Kidney (tissue), 13 donors: ENCODE measurements at regions not wholly inside any gene's neighbourhood (a gene's known extent, or its start where the extent isn't known, plus 50 kb on each side); places are given as distances from the start of the nearest gene placed in this dataset.

Experiments used
- DNase-seq, 5 donors: peaks; one replicate each; pipeline ENCODE4 v3.0.0-alpha.2; 2013 to 2020
- FAIRE-seq: peaks from 2 replicates; lab custom pipeline; 2012; peaks lifted over from hg19 to GRCh38; lab: Jason Lieb, UNC
- H3K27ac ChIP-seq, 2 donors: one replicate each; pipeline ENCODE4 v1.7.0; 2013; ENCODE audit warnings: low read depth in 2 of 2, low read length in 2 of 2, inconsistent platforms in 1 of 2
- H3K27me3 ChIP-seq: one replicate; pipeline ENCODE4 v1.7.1; 2013; ENCODE audit warnings: low read length, inconsistent platforms; ENCODE audit not compliant: control insufficient read depth, insufficient read depth
- H3K36me3 ChIP-seq, 3 donors: one replicate each; pipeline versions ENCODE4 v1.7.0 to v1.7.1; 2013; ENCODE audit warnings: low read length in 3 of 3, control low read depth in 1 of 3, inconsistent platforms in 1 of 3; ENCODE audit not compliant: insufficient read depth in 3 of 3, control insufficient read depth in 2 of 3
- H3K4me1 ChIP-seq, 3 donors: one replicate each; pipeline versions ENCODE4 v1.7.0 to v1.7.1; 2013; ENCODE audit warnings: low read length in 3 of 3, inconsistent platforms in 1 of 3, low read depth in 1 of 3; ENCODE audit not compliant: control insufficient read depth in 2 of 3, insufficient read depth in 2 of 3
- H3K4me3 ChIP-seq, 3 donors: one replicate each; pipeline versions ENCODE4 v1.7.0 to v1.8.1; 2013; ENCODE audit warnings: low read length in 3 of 3, control low read depth in 1 of 3, inconsistent platforms in 1 of 3
- H3K9ac ChIP-seq, 3 donors: one replicate each; pipeline versions ENCODE4 v1.7.0 to v1.7.1; 2013; ENCODE audit warnings: low read length in 3 of 3, control low read depth in 1 of 3, inconsistent platforms in 1 of 3
- H3K9me3 ChIP-seq, 3 donors: one replicate each; pipeline versions ENCODE4 v1.7.0 to v1.7.1; 2013; ENCODE audit warnings: low read length in 3 of 3, control low read depth in 1 of 3, inconsistent platforms in 1 of 3; ENCODE audit not compliant: control insufficient read depth in 2 of 3, insufficient read depth in 1 of 3
- CTCF ChIP-seq: IDR thresholded peaks from 3 replicates; pipeline ENCODE4 v1.5.1; 2012; ENCODE audit warnings: mild to moderate bottlenecking, moderate library complexity, borderline replicate concordance; ENCODE audit not compliant: insufficient read depth; ENCODE audit errors: extremely low read depth
- intact Hi-C: fragments of 100-400 bp; cut with DNase I; formaldehyde crosslinking; loops from one replicate; pipeline ENCODE4 v1.11.1; 2022
- donor health status: control.
- donor health status: control.
- donor health status: control.
- donor health status: control.
- donor health status: control.
- donor health status: DM: yes; HTN: yes; CAD: no.
- donor health status: Normal renal cell carcinoma (clear cell type).

- no peak for TF ChIP-seq CTCF
- no peaks in the 10 kb centered on the region for H3K4me1 ChIP-seq
- intact Hi-C loops = no loop called here
- H3K27ac ChIP-seq = no peak overlapping the region
- H3K9me3 ChIP-seq = no peaks in the 10 kb centered on the region
- FAIRE-seq (no peak), DNase-seq (no peak)
- H3K9ac ChIP-seq = no peak overlapping the region
- no peak overlapping the region for H3K4me3 ChIP-seq
- H3K27me3 ChIP-seq = no peaks in the 10 kb centered on the region
- no peaks in the 10 kb centered on the region for H3K36me3 ChIP-seq
Measured at GRCh38 chr5:175098301-175098700, 345.7 kb downstream of the DRD1 start.

- Histone ChIP-seq H3K4me1 (no peaks in the 10 kb centered on the region), H3K36me3 (no peaks in the 10 kb centered on the region), H3K9me3 (no peaks in the 10 kb centered on the region), H3K27me3 (no peaks in the 10 kb centered on the region), H3K4me3 (no peak overlapping the region), H3K27ac (no peak overlapping the region), H3K9ac (no peak overlapping the region)
- intact Hi-C loops = no loop called here
- no peak for TF ChIP-seq CTCF
- FAIRE-seq = no peak
- no peak for DNase-seq
Measured at GRCh38 chr5:175096469-175097165, 347.4 kb downstream of the DRD1 start.

- no peaks in the 10 kb centered on the region for H3K4me1 ChIP-seq
- H3K4me3 ChIP-seq = no peak overlapping the region
- no peak for FAIRE-seq
- TF ChIP-seq CTCF = no peak
- H3K27me3 ChIP-seq = no peaks in the 10 kb centered on the region
- DNase-seq = no peak
- H3K27ac ChIP-seq = no peak overlapping the region
- intact Hi-C loops = no loop called here
- H3K9me3 ChIP-seq = no peaks in the 10 kb centered on the region
- no peaks in the 10 kb centered on the region for H3K36me3 ChIP-seq
- H3K9ac ChIP-seq = no peak overlapping the region
Measured at GRCh38 chr5:175094461-175094860, 349.5 kb downstream of the DRD1 start.

- Histone ChIP-seq H3K4me3 (no peak overlapping the region), H3K4me1 (no peaks in the 10 kb centered on the region), H3K27me3 (no peaks in the 10 kb centered on the region), H3K9ac (no peak overlapping the region), H3K9me3 (no peaks in the 10 kb centered on the region), H3K27ac (no peak overlapping the region), H3K36me3 (no peaks in the 10 kb centered on the region)
- no peak for TF ChIP-seq CTCF
- FAIRE-seq = no peak
- intact Hi-C loops = no loop called here
- no peak for DNase-seq
Measured at GRCh38 chr5:175092691-175093090, 351.3 kb downstream of the DRD1 start.
